ENCODE measurements at regions not wholly inside any gene's neighbourhood (a gene's known extent, or its start where the extent isn't known, plus 50 kb on each side); places are given as distances from the start of the nearest gene placed in this dataset.
A peak's percentile ranks its signal among the peaks of the same experiment; 100 is the strongest.

DNA sequence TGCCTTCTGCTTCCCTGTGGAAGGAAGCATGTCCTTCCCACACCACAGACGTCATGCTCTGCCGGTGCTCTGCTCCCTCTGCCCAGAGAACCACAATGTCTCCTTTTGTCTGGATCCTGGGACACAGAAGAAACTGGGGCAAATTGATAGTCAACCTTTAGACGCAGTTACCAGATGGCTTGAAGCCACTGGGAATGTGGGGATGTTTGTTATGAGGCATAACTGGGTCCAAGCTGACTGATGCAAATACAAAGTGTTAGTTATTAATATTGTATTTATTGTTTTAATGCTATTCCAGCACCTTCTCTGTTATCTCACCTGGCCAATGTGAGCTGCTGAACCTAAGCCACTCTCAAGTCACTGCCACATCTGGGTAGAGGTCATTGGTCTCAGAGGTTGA is 322.2 kb downstream of the SHANK2 start:
- TF ChIP-seq POLR2A (IDR thresholded peaks at IDR 0.05; ENCODE audit: low read length) (no peak), GATA1 (IDR thresholded peaks at IDR 0.05; ENCODE audit: low read depth, low read length) (no peak)
- no peak for DNase-seq

DNA sequence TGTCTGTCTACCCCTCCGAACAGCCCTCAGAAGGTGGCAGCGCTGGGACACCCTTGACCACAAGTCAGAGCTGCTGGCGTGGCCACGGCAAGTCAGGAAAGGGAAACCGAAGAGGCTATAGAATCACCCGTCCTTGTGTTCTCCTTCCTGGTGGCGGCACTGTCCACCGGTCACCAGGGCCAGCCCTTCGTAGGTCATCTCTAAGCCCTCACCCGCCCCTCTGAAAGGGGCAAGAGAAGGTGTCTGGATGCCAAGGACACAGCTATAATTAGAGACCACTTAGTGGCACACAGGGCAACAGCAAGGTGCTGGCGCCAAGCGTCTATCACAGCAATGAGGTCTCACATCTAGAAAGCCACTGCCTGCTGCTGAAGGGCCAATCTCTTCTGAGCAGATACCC is 320.9 kb downstream of the SHANK2 start:
- TF ChIP-seq GATA1 (IDR thresholded peaks at IDR 0.05; ENCODE audit: low read depth, low read length) (no peak), POLR2A (IDR thresholded peaks at IDR 0.05; ENCODE audit: low read length) (no peak)
- no peak for DNase-seq

DNA sequence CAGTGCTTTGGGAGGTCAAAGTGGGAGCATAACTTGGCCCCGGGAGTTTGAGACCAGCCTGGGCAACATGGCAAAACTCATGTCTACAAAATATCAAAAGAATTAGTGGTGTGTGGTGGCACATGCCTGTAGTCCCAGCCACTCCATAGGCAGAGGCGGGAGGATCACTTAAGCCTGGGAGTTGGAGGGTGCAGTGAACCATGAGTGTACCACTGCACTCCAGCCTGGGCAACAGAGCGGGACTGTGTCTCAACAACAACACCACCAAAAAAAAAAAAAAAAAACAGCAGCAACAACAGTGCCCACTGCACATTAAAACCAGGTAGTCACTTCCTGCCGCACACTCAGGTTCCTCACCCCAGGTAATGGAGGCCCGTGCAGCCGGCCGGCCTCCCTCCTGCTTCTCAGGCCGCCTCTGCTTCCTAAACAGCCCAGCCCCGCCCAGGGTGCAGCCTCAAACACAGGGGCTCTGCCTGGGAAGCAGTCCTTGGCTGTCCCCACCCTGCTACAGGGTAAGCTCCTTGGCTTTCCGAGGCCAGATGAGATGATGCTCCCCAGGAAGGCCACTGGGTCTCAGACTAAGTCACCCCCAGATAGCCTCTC is 318.3 kb downstream of the SHANK2 start:
- TF ChIP-seq POLR2A (IDR thresholded peaks at IDR 0.05; ENCODE audit: low read length) (no peak), GATA1 (IDR thresholded peaks at IDR 0.05; ENCODE audit: low read depth, low read length) (no peak)
- no peak for DNase-seq

DNA sequence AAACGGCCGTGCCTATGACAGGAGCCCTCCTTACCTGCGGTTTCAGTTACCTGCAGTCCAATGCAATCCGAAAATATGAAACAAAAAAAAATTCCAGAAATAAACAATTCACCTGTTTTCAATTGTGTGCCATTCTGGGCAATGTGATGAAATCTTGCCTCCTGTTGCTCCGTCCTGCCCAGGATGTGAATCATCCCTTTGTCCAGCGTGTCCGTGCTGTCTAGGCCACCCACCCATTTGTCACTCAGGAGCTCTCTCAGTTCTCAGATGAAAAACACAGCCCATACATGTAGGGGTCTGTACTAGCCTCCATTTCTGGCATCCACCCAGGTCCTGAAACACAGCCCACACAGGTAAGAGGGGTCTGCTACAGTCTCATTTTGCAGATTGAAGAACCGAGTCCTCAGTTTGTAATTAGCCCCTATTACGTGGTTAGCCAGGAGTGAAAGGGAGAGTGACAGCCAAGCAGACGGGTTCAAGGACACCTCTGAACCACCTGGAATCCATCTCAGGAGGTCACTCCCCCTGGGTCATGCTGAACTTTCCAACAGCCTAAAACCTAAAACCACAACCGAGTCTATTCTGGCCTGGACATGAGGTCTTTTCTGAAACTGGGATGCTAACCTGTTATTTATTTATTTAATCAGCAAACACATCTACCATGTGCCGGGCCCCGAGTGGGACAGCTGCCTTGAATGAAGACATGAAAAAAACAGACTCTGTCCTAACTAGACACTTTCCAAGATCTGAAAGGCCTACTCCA is 317.2 kb downstream of the SHANK2 start:
- TF ChIP-seq GATA1 (IDR thresholded peaks at IDR 0.05; ENCODE audit: low read depth, low read length) (no peak), POLR2A (IDR thresholded peaks at IDR 0.05; ENCODE audit: low read length) (no peak)
- no peak for DNase-seq

DNA sequence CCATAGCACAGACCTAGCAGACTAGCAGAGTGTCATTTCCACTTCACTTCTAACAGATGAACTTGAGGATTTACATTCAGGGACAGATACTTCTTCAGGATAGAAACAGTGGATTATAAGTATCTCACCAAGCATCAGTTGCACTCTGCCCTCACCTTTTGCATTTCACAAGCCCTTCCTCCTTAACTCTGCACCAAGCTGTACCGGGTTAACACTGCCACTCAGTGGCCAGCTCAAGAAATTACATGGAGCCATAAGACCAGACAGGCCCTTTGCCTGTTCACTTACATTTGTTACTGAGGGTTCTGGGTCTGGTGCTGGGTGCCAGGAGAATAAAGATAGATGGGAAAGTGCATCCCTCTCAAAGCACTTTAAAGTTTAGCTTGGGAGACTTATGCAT is 309.8 kb downstream of the SHANK2 start:
- DNase-seq: peak; percentile 39 to 45
- no peak for TF ChIP-seq GATA1 (IDR thresholded peaks at IDR 0.05; ENCODE audit: low read depth, low read length)
- no peak for TF ChIP-seq POLR2A (IDR thresholded peaks at IDR 0.05; ENCODE audit: low read length)

DNA sequence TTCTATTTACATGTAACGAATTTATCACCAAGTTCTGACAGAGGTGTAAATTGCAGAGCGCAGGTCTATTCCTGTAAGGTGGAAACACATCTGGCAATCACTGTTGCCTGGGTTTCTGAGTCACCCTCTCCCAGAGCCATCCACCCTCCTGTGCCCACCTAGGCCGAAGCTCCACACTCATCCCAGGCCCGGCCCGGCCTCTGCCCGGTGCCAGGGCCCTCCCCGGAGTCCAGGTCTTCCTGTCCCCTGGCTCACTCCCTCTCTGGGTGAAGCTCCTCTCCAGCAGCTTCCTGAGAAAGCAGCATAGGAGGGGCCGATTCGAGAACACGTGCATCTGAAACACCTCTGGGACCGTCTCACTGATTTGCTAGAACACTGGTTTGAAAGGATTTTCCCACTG is 308.2 kb downstream of the SHANK2 start:
- no peak for DNase-seq
- TF ChIP-seq POLR2A (IDR thresholded peaks at IDR 0.05; ENCODE audit: low read length): no peak
- TF ChIP-seq GATA1 (IDR thresholded peaks at IDR 0.05; ENCODE audit: low read depth, low read length): no peak

DNA sequence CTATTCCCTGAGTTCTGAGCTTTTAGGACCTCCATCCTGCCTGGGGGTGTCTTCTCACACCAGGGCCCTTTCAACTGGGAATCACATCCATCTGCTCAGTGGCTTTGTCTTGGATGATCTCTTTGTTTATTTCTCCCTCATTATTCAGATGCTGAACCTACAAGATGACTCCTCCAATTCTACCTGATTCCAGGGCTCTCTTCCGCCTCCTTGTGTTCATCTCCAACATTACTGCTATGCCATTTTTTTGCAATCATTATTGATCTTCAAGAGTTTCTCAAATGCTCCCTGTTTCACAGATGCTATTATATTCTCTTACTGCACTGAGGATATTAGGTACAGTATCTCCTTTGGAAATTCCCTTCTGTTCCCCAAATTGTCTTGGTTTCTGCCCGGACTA is 307.7 kb downstream of the SHANK2 start:
- no peak for TF ChIP-seq POLR2A (IDR thresholded peaks at IDR 0.05; ENCODE audit: low read length)
- no peak for TF ChIP-seq GATA1 (IDR thresholded peaks at IDR 0.05; ENCODE audit: low read depth, low read length)
- DNase-seq: no peak

DNA sequence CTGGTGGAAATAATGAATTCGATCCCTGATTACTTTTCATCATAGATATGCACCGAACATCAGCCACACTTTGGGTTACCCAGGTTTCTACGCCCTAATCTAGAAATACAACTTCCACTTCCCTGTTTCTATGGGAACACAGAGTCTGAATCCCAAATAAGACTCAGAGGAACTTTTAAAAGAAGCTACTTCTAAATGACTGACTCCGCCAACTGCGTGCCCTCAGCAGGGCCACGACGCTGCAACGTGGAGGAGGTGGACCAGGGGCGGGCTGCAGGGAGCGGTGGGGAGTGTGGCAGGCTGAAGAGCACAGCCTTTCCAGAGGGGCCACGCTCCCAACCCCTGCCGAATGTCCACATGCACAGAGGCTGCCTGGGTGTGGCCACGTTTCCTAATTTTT is 304.0 kb downstream of the SHANK2 start:
- no peak for DNase-seq
- TF ChIP-seq GATA1 (IDR thresholded peaks at IDR 0.05; ENCODE audit: low read depth, low read length): no peak
- no peak for TF ChIP-seq POLR2A (IDR thresholded peaks at IDR 0.05; ENCODE audit: low read length)

DNA sequence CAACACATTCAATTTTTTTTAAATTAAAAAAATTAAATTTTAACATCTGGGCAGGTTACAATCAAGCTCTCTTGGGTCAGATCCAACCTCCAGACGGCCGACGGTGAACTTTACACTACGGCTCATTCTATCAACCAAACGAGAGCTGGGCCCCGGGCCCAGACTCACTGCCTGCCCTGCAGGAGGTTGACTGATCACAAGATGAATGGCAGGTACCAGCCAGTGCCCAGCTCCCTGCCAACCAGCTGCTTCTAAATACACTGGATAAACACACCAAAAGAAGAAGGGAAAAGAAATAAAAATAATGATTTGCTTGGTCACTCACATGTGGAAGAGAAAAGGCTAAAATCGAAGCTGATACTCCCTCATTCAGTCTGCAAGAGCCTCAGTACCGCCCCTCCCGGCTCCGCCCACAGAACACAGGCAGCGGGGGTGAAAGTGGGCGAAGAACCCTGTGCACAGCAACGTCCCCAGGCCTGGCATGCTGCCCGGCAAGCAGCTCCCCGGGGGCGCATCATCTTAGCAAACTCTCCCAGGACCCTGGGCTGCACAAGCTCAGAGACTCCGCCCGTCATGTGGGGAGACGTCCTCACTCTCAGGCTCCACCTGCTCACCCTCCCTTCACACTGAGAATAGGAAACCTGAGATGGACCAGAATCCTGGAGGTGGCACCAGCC is 303.4 kb downstream of the SHANK2 start:
- TF ChIP-seq GATA1 (IDR thresholded peaks at IDR 0.05; ENCODE audit: low read depth, low read length) (no peak), POLR2A (IDR thresholded peaks at IDR 0.05; ENCODE audit: low read length) (no peak)
- DNase-seq: no peak

DNA sequence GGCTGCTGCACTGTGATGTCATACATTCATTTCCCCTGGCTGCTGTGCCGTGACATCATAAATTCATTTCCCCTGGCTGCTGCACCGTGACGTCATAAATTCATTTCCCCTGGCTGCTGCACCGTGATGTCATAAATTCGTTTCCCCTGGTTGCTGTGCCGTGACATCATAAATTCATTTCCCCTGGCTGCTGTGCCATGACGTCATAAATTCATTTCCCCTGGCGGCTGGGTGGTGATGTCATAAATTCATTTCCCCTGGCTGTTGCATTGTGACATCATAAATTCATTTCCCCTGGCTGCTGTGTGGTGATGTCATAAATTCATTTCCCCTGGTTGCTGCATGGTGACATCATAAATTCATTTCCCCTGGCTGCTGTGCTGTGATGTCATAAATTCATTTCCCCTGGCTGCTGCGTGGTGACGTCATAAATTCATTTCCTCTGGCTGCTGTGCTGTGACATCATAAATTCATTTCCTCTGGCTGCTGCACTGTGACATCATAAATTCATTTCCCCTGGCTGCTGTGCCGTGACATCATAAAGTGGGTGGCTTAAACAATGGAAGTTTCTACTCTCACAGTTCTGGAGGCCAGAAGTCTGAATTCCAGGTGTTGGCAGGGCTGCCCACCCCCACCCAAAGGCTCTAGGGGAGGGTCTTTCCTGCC is 301.1 kb downstream of the SHANK2 start:
- no peak for TF ChIP-seq GATA1 (IDR thresholded peaks at IDR 0.05; ENCODE audit: low read depth, low read length)
- TF ChIP-seq POLR2A (IDR thresholded peaks at IDR 0.05; ENCODE audit: low read length): no peak
- DNase-seq: peak in 1 of 2 experiments; percentile 10

DNA sequence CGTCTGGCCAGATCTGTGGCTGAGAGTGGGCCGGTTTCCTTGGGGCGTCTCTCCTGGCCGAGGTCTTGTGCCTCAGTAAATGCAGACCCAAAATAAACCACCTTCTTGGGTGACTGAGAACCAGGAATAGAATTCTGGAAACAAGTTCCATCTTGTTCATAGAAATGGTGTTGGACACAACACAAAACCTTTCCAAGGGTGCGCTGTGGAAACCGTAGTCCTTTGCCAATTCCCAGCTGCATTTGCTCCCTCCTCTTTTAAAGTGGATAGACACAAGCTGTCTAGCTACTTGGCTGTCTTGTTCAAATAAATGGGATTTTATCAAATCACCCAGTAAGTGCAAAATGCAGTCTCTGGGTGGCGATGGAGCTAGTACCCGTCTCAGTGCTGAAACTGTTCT is 300.2 kb downstream of the SHANK2 start:
- TF ChIP-seq GATA1 (IDR thresholded peaks at IDR 0.05; ENCODE audit: low read depth, low read length) (no peak), POLR2A (IDR thresholded peaks at IDR 0.05; ENCODE audit: low read length) (no peak)
- DNase-seq: no peak

DNA sequence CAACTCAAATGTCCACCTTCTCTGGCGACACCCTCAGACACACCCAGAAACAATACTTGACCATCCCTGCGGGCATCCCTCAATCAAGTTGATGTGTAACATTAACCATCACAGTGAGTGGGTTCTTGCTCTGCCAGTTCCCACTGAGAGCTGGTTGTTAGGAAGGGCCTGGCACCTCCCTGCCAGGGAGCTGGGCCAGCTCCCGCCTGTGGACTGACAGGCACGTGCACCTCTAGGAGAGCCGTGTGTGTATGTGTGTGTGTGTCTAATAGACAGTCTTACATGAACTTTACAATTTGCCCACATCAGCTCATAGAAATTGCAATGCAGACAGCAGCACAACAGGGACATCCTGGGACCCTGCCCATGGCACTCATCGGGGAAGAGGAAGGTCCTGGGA is 298.7 kb downstream of the SHANK2 start:
- DNase-seq: no peak
- no peak for TF ChIP-seq GATA1 (IDR thresholded peaks at IDR 0.05; ENCODE audit: low read depth, low read length)
- no peak for TF ChIP-seq POLR2A (IDR thresholded peaks at IDR 0.05; ENCODE audit: low read length)

DNA sequence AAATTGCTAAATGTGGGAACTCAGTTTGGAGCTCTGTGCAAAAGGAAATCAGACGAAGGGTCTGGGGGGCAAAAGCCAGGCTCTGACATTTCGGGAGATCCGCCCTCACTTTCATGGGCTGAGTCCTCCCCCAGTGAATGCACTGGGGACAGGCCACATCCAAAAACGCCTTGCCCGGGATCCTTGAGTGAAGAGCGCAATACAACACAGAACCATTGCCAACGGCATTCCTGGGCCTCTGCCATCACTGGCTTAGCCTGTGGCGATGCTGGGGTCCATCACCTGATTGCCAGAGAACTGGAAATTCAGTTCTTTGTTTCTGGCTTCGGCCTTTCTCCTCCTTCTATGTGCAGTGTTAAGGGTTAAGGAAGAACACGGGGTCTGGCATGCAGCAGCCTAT is 297.9 kb downstream of the SHANK2 start:
- no peak for TF ChIP-seq POLR2A (IDR thresholded peaks at IDR 0.05; ENCODE audit: low read length)
- no peak for TF ChIP-seq GATA1 (IDR thresholded peaks at IDR 0.05; ENCODE audit: low read depth, low read length)
- no peak for DNase-seq

Measured in erythroblast (primary cell).